ENCODE measurements at regions not wholly inside any gene's neighbourhood (a gene's known extent, or its start where the extent isn't known, plus 50 kb on each side); places are given as distances from the start of the nearest gene placed in this dataset.

DNA sequence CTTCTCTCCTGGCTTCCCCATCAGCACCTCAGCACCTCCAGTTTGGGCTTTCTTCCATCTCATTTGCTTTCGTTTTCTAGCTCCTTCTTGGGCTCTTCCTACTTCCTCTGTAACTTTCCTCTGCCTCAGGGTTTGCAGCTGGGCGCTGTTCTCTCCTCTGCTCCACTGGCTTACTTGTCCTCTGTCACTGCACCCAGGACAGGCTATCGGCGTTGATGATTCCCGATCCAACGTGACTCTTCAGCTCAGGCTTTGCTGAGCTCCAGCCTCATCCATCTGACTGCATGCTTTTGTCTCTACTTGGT lies 362.4 kb downstream of the CYRIA start:
- Histone ChIP-seq H3K4me3 (replicated peaks; ENCODE audit: low read depth, low read length) (no peak overlapping the region), H3K27me3 (replicated peaks; ENCODE audit: control insufficient read depth, insufficient read depth, low read length) (no peaks in the 10 kb centered on the region), H3K36me3 (ENCODE audit: control insufficient read depth, insufficient read depth, low read length) (no peaks in the 10 kb centered on the region)
- TF ChIP-seq, protein P1, sequence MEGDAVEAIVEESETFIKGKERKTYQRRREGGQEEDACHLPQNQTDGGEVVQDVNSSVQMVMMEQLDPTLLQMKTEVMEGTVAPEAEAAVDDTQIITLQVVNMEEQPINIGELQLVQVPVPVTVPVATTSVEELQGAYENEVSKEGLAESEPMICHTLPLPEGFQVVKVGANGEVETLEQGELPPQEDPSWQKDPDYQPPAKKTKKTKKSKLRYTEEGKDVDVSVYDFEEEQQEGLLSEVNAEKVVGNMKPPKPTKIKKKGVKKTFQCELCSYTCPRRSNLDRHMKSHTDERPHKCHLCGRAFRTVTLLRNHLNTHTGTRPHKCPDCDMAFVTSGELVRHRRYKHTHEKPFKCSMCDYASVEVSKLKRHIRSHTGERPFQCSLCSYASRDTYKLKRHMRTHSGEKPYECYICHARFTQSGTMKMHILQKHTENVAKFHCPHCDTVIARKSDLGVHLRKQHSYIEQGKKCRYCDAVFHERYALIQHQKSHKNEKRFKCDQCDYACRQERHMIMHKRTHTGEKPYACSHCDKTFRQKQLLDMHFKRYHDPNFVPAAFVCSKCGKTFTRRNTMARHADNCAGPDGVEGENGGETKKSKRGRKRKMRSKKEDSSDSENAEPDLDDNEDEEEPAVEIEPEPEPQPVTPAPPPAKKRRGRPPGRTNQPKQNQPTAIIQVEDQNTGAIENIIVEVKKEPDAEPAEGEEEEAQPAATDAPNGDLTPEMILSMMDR (IDR thresholded peaks at IDR 0.05; ENCODE audit: insufficient read depth, low read length, poor library complexity, severe bottlenecking), result no peak
- DNase-seq (ENCODE audit: extremely low read depth, insufficient read length), result no peak

DNA sequence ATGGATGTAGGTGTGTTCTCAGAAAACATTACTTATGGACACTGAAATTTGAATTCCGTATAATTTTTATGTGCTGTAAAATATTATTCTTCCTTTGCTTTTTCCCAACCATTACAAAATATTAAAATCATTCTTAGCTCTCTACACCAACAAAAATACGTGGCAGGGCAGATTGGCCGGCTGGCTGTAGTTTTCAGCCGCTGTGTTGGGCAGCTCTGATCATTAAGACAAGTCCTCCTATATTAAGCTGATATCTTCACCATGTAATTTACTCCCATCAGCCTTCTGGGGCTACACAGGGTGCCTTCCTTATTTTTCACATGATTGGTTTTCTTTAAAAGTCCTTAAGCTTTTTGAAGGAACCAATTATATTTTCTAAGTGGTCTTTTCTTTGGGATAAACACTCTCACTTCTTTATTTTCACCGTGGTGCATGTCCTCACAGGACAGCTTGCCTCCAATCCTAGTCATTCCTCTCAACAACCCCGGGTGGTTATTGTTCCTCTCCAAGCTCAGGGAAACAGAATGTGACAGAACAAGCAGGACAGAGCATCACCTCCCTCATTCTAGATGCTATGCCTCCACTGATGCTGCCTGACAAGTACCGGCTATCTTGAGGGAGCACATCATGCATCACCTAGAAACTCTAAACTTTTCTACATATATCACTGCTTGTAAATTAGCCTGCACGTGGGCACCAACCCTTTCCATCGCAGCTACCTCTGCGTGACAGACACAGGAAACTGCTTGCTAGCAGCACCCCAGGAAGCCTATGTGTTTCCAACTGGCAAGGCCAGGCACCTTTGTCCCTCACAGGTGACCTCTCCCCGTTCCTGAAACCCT lies 362.3 kb downstream of the MYCN start:
- DNase-seq (ENCODE audit: extremely low read depth, insufficient read length), result no peak
- Histone ChIP-seq H3K4me3 (replicated peaks; ENCODE audit: low read depth, low read length) (no peak overlapping the region), H3K27me3 (replicated peaks; ENCODE audit: control insufficient read depth, insufficient read depth, low read length) (no peaks in the 10 kb centered on the region), H3K36me3 (ENCODE audit: control insufficient read depth, insufficient read depth, low read length) (no peaks in the 10 kb centered on the region)
- TF ChIP-seq, protein P1 (IDR thresholded peaks at IDR 0.05; ENCODE audit: insufficient read depth, low read length, poor library complexity, severe bottlenecking), result no peak

DNA sequence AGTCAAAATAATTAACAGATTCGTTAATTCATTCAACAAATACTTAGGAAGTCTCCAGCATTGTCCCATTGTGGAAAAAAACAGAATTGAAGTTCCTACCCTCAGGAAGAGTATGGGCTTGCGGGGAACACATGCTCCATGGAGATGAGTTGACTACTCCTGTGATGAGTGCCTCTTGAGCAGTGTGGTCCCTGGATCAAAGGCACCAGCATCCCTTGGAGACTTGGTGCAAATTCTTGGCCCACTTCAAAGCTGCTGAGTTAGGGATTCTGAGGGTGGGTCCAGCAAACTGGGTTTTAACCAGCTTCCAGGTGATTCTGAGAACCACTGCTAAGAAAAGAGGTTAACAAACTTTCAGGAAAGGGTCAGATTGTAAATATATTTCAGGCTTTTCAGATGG lies 361.6 kb downstream of the MYCN start:
- no peak overlapping the region for H3K4me3 ChIP-seq (replicated peaks; ENCODE audit: low read depth, low read length)
- H3K27me3 ChIP-seq (replicated peaks; ENCODE audit: control insufficient read depth, insufficient read depth, low read length), result no peaks in the 10 kb centered on the region
- DNase-seq (ENCODE audit: extremely low read depth, insufficient read length), result no peak
- no peaks in the 10 kb centered on the region for H3K36me3 ChIP-seq (ENCODE audit: control insufficient read depth, insufficient read depth, low read length)
- TF ChIP-seq, protein P1 (IDR thresholded peaks at IDR 0.05; ENCODE audit: insufficient read depth, low read length, poor library complexity, severe bottlenecking), result no peak

DNA sequence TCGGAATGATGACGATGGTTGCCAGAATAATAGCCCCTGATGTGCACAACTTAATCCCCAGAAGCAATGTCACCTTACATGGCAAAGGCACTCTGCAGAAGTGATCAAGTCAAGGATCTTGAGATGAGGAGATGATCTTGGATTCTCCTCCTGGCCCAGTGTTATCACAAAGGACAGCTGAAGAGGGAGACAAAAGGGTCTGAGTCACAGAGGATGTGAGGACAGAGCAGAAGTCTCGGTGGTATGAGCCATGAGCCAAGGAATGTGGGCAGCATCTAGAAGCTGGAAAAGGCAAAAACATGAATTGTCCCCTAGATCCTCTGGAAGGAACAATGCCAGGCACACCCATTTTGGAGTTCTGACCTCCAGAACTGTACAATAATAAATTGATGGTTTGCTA lies 358.5 kb downstream of the MYCN start:
- no peak for DNase-seq (ENCODE audit: extremely low read depth, insufficient read length)
- no peaks in the 10 kb centered on the region for H3K27me3 ChIP-seq (replicated peaks; ENCODE audit: control insufficient read depth, insufficient read depth, low read length)
- no peaks in the 10 kb centered on the region for H3K36me3 ChIP-seq (ENCODE audit: control insufficient read depth, insufficient read depth, low read length)
- TF ChIP-seq, protein P1 (IDR thresholded peaks at IDR 0.05; ENCODE audit: insufficient read depth, low read length, poor library complexity, severe bottlenecking), result no peak
- no peak overlapping the region for H3K4me3 ChIP-seq (replicated peaks; ENCODE audit: low read depth, low read length)

DNA sequence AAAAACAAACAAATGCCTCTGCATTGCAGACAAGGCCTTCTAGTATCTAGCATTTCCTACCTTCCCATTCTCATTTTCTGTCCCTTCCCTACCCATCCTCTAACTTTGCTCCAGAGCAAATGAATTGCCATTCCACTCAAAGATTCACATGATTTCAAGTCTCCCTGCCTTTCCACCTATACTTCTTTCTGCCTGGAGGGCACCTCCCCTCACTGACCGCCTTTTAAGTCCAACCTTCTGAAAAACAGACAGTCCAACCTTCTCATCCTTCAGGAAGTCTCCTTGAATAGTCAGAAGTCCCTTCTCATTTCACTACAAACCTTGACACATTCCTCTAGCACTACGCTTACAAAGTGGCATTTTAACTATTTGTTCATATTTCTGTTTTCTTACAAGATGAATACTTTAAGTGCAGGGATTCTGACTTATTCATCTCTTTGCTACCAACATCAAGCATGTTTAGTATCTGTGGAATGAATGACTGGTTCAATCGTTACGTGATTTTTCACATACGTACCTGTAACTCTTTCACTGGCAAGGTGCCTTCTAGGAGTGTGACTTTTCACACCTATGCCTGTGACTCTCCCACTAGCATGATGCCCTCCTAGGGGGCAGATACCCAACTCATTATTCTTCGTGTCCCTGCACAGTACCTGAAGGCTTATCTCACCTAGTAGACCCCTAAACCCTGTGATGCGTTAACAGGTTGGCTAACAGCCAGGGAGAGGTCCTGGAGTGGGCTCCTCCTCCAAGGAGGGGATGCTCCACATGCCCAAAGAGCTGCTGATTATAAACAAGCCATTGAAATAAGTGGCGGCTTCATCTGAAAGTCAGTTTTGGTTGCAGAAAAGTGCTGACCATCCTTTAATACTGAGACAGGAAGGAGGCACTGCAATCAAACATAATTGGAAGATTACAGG lies 356.2 kb downstream of the MYCN start:
- Histone ChIP-seq H3K36me3 (ENCODE audit: control insufficient read depth, insufficient read depth, low read length) (no peaks in the 10 kb centered on the region), H3K4me3 (replicated peaks; ENCODE audit: low read depth, low read length) (no peak overlapping the region), H3K27me3 (replicated peaks; ENCODE audit: control insufficient read depth, insufficient read depth, low read length) (no peaks in the 10 kb centered on the region)
- TF ChIP-seq, protein P1 (IDR thresholded peaks at IDR 0.05; ENCODE audit: insufficient read depth, low read length, poor library complexity, severe bottlenecking), result no peak
- DNase-seq (ENCODE audit: extremely low read depth, insufficient read length), result no peak
